D341Med (cell line): ENCODE measurements at regions not wholly inside any gene's neighbourhood (a gene's known extent, or its start where the extent isn't known, plus 50 kb on each side); places are given as distances from the start of the nearest gene placed in this dataset.
A peak's percentile ranks its signal among the peaks of the same experiment; 100 is the strongest.
"Not testable (repeated sequence)": the region's sequence is repeated elsewhere in the genome, so short reads cannot be mapped to it uniquely, and the experiment has no call there.

Experiments used
- DNase-seq: peaks from one replicate; pipeline ENCODE4 v3.0.0; 2012; ENCODE audit warnings: low spot score

DNA sequence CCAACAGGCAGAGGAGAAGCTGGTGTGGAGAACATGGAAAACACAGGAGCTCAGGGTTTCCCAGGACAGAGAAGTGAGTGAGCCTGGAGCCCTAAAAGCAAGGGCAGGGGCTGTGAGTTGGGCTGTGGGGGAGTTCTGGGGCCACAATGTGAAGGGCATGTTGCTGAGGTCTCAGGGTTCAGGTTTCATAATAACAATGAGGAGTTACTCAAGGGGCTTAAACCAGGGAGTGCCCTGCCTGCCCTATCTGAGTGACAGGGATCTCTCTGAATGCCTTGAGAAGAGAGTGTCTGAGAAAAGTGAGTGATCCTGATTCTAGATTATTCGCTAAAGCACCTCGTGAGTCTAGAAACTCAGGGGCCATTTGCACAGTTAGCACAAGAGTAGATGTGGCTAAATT is 129.6 kb downstream of the VPREB1 start:
- no peak for DNase-seq

DNA sequence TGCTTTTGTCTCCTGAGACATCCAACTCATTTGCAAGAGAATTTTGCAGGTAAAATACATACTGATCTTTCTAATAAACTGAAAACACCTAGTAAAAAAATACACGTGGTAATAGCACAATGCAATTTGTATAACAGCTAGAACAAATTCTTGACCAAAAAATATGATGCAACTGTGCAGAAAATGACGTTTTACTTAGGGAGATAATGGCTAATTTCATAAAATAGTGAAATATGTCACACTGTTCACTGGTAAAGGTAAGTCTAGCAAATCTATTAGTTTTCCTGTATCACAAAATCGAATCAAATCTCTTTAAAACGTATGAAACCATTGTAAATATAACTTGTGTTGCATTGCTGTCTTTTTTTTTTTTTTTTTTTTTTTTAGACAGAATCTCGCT is 130.0 kb downstream of the VPREB1 start:
- no peak for DNase-seq

DNA sequence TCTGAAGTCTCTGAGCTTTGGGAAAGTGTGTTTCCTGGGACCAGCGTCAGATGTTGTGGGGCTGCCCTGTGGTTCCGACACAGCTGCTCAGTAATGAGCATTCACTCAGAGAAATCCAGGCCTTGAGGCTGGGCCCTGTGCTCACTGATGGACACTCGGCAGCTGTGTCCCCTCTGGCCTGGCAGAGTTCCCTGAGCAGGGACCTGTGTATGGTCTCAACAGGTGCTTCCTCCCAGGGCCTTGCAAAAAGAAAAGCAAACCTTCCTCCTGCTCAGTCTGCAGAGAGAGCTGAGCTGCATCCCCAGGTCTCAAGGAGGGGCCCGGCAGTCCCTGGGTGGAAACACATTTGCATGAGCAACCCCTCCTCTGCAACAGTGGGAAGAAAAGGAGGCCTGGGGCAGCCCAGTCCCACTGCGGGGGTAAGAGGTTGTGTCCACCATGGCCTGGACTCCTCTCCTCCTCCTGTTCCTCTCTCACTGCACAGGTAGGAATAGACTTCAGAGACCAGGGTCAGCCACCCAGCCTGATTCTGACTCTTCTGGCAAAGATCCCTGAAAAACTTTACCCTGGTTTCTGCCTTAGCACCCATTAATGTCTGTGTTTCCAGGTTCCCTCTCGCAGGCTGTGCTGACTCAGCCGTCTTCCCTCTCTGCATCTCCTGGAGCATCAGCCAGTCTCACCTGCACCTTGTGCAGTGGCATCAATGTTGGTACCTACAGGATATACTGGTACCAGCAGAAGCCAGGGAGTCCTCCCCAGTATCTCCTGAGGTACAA is 131.2 kb downstream of the VPREB1 start:
- DNase-seq = no peak

DNA sequence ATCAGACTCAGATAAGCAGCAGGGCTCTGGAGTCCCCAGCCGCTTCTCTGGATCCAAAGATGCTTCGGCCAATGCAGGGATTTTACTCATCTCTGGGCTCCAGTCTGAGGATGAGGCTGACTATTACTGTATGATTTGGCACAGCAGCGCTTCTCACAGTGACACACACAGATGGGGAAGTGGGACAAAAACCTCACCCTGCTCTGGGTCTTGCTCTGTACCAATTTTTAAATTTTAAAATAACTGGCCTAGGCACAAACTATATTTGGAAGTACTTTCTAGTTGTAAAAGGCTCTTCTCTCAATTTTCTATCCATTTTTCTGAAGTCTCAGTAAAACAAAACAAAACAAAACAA is 131.7 kb downstream of the VPREB1 start:
- no peak for DNase-seq

DNA sequence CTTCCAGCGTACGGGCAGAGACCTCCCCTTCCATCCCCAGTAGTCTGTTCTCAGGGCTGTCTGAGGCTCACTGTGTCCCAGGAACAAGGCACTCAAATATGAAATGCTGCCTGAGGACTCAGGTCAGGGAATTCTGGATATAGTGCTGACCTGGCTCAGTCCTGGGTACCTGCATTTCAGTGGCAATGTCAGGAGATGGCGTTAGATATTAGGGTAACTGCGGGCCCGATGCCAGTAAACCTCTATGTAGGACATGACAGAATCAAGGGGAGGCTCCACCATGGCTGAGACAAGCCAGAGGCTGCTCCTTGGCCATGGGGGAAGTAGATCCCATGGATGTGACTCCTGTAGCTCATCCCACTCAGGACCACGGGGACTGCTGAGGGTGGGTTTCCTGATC is 131.7 kb downstream of the ZNF280B start:
- DNase-seq = not testable (repeated sequence)

DNA sequence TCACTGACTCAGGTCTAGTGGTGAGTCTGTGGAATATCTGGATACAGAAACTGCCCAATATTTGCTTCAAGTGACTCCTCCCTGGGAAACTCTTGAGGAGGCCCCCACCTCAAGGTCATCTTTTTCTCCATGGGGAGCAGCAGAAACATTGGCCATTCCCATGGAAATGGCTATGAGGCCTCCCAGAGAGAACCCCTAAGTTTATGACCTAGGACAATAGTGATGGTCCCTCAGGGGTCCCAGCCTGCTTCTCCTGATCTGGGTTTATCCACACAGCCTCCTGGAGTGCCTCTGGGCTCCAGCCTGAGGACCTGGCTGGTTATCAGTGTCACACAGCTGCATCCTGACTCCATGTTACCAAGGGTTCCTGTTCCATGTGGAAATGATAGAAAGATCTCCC is 131.2 kb downstream of the ZNF280B start:
- no peak for DNase-seq

DNA sequence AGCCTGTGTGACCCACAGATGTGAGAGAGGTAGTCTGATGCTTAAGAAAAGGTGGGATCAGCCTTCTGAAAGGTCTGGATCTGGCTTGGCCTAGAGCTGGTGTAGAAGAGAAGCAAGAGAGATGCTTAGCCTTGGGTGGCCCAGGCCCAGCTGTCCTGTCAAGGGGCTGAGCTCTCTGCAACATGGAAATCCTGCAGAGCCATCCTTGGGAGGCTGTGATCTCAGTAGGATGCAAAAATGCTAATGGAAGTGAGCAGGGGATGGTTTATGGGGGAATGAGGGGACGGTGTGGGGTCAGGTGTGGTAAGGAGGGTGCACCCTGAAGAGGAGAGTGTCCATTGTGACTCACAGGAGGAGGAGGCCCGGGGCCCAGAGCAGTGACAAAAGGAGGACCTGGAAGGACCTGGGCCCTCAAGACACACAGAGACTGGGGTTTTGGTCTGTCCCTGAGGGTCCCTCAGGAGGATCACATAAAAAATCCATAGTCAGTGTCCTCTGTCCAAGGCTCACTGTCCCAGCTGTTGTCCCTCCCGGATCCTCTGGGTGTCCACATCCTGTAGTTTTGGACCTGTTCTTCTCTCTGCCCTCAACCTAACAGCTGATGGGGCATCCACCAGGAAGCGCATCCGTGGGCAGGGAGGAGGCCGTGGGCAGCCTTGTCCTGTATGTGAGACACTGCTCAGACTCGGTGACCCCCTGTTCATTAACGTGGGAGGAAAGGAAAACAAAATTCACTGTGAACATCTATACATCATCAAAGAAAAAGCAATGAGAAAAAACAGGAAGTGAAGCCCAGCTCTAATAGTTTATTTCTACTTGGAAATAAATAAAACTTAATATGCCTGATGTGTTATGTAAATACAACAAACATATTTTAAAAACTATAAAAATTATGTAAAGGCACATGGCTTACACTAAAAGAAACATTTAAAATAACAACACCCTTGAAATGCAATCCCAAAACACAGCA is 129.8 kb downstream of the ZNF280B start:
- no peak for DNase-seq

DNA sequence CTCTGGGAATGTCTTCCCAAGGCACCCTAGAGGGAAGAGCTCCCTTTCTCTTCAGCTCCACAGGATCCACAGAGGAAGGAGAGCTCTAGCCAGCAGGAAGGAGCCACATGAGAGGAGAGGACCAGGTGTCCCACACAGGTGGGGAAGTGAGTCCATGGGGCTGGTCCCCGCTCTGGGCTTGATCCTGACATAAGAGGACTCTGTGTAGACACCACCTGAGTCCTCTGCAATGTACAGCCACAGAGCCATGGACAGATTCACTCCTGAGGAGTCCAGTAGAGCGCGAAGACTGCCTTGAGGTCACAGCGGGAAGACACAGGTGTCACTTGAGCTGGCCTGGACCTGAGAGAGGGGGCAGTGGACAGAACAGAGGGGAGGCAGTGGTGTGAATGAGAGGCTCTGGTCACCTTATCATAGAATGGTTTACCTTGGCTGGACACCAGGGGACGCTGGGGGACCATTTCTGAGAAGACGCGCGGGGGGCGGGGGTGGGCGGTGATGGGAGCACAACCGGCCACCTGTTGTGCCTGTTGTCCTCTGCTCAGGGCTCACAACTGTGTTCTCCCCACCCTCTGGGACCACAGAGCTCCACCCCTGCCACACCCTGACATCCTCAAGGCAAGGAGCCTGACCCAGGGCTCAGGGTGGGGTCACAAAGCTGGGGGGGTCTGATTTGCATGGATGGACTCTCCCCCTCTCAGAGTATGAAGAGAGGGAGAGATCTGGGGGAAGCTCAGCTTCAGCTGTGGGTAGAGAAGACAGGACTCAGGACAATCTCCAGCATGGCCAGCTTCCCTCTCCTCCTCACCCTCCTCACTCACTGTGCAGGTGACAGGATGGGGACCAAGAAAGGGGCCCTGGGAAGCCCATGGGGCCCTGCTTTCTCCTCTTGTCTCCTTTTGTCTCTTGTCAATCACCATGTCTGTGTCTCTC is 128.2 kb downstream of the ZNF280B start:
- peak; percentile 46 for DNase-seq

DNA sequence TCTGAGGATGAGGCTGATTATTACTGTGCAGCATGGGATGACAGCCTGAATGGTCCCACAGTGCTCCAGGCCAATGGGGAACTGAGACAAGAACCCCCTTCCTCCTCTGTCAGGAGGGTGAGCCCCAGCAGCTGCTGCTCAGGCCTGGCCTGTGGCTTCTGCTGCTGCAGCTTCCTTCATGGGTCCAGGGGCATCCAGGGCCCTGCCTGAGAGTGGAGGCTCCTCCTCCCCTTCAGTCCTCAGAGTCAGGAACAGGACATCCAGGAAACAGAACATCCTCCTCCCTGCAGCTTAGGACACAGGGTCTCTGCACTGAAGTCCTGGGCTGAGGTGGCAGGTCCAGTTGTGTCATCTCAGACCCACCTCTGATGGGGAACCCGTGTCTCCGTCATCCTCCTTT is 127.2 kb downstream of the ZNF280B start:
- not testable (repeated sequence) for DNase-seq

DNA sequence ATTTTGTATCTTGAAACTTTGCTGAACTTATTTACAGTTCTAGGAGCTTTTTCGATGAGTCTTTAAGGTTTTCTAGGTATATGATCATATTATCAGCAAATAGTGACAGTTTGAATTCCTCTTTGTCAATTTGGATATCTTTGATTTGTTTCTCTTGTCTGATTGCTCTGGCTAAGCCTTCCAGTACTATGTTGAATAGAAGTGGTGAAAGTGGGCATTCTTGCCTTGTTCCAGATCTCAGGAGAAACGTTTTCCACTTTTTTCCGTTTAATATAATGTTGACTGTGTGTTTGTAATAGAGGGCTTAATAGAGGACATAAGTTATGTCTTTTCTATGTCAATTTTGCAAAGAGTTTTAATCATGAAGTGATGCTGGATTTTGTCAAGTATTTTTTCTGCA is 124.3 kb downstream of the ZNF280B start:
- DNase-seq = no peak

DNA sequence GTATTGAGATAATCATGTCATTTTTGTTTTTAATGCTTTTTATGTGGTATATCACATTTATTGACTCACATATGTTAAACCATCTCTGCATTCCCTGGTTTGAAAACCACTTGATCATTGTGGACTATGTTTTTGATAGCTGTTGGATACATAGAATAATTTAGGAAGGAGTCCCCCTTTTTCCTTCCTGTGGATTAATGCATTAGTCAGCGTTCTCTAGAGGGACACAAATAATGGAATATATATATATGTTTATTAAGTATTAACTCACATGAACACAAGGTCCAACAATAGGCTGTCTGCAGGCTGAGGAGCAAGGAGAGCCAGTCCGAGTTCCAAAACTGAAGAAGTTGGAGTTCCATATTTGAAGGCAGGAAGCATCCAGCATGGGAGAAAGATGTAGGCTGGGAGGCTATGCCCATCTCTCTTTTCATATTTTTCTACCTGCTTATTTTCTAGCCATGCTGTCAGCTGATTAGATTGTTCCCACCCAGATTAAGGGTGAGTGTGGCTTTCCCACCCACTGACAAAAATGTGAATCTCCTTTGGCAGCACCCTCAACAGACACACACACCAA is 123.8 kb downstream of the ZNF280B start:
- DNase-seq = no peak

DNA sequence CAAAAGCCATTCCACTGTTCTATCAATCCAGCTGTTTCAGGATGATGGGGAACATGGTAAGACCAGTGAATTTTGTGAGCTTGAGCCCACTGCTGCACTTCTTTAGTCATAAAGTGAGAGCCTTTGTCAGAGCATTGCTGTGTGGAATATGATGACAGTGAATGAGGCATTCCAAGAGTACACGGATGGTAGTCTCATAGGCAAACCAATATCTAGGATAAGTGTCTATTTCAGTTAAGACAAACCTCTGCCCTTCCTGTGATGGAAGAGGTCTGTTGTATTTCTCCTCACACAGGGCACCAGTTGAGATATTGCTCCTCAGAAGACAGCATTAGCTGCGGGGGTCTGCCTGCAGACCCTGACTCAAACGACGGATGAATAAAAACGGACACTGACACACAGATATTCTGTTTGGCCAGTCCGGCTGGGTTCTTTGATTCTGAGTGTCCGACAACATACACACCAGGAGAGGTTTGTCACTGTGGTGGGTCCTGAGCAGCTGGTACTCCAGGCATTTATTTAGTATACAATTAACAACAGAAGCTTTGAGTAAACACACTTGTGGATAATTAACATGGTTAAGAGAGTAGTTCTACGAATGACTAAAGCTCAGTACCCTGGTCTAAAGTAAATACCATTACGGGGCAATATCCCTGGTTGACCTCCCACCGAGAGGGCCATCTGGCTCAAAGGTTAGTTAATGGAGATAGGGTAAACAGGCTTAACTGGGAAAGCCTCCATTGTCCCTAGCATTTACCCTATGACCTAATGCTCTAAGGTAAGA is 121.7 kb downstream of the ZNF280B start:
- DNase-seq = no peak

DNA sequence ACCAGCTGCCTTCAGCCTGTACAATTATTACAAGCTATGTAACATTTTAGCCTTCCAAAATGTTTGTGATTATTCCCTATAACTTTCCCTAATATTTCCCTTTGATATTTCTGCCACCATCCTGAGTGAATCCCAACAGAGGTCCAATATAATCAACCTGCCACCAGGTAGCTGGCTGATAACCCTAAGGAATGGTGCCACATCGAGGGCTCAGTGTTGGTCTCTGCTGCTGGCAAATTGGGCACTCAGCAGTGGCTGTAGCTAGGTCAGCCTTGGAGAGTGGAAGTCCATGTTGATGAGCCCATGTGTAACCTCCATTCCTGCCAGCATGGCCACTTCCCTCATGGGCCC is 121.2 kb downstream of the ZNF280B start:
- DNase-seq = no peak

DNA sequence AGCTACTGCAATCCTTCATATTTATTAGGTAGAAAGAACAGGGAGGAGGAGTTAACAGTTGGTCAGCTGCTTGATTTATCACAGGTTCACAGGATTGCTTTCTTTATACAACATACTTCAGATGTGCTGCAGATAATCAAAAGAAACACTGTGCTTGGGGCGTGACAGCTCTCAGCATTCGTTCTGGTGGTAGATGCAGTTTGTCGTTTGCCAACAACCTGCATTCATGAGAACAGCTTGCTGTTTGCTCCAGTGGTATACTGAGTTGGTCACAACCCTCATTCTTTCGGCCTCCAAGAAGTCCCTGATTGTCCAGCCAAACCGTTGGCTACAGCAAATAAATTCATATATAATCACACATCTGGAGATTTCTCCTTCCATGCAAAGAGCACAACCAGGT is 120.5 kb downstream of the ZNF280B start:
- no peak for DNase-seq

DNA sequence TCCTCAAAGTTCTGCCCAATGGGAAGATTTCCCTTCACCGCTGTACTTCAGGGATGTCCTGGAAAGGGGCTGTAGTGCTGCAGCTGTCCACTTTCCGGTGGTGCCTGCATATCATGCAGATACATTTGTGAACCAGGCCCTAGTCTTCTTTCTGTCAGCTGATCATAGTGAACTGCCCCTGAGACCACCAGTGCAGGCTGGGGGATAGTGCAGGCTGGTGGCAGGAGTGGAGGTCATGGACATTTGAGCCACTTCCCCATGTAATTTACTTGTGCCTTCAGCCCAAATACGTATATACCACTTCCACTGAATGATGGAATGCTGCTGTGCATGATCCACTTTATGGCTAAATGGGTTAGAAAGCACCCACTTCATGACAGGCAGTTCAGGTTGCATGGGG is 120.0 kb downstream of the ZNF280B start:
- DNase-seq = no peak

DNA sequence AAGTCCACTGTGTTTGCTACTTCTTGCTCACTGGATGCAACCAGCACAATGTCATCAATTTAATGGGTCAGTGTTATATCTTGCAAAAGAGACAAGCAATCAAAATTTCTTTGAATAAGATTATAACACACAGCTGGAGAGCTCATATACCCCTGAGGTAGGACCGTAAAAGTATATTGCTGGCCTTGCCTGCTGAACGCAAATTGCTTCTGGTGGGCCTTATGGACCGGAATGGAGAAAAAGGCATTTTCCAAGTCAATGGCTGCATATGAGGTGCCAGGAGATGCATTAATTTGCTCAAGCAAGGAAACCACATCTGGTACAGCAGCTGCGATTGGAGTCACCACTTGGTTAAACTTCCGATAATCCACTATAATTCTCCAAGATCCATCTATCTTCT is 119.1 kb downstream of the ZNF280B start:
- DNase-seq = no peak

DNA sequence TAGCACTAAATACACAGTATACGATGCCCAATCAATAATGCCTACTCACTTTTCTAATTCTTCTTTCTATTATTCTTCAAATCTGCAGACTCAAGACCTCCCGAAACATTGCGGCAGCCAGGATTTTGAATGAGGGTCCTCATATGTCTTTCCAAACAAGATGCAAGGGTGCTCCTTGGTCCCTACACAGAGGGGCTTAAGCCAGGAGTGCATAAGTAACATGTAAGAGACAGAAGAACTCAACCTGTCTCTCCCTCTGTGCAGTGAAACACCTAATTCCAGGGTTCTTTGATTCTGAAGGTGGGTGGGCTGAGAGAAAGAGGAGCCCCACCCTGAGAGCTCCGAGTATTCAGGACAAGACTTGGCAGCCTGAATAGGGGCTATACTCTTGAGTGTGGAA is 117.6 kb downstream of the ZNF280B start:
- DNase-seq = no peak

DNA sequence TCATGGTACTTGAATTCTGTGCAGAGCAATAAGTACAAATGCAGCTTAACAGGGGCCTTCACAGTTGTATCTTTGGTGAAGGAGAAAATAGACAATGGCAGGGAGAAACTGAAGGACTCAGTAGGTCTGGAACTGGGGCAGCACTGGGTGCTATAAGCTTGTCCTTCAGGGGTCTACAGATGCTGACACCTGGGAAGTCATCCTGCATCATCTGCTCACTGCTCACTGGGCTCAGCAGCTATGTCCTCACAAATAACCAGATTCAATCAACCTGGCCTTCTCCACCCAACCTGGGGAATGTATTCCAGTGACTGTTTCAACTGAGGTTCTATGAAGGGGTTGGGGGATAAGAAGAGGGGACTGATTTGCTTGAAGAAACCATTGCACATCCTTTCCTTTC is 117.0 kb downstream of the ZNF280B start:
- DNase-seq = no peak

DNA sequence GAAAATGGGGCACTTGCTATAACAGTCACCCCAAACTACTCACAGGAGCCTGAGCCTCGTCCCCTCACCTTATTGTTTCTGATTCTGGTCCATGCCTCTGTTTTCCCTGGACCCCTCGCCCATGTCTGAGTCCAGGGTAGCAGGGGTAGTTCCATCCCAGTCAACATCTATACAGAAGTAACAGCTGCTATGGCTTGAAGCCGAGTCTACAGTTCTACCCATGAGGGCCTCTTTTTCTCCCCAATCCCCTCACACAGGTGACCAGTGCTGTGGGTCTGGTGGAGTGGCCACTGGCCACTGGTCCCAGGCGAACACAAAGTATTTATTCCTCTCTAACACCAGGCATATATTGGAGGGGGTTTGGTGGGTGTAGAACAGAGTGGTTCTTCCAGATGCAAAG is 116.4 kb downstream of the ZNF280B start:
- no peak for DNase-seq

DNA sequence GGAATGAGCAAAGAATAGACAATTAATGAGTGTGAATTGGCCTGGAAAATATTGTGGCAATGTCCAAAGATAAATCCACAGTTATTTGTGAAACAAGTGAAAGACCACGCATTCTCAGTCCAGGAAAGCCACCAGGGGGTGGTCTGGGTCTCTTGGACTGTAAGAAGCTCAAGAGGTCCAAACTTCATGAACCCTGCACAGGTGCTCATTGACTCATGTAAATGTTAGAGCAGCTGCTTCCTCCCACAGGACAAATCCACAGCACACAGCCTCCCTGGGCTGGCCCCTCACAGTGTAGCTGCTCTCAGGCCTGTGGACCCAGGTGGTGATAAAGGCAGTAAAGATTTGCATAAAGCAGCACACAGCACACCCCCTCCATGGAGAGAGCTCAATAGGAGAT is 114.0 kb downstream of the ZNF280B start:
- no peak for DNase-seq

DNA sequence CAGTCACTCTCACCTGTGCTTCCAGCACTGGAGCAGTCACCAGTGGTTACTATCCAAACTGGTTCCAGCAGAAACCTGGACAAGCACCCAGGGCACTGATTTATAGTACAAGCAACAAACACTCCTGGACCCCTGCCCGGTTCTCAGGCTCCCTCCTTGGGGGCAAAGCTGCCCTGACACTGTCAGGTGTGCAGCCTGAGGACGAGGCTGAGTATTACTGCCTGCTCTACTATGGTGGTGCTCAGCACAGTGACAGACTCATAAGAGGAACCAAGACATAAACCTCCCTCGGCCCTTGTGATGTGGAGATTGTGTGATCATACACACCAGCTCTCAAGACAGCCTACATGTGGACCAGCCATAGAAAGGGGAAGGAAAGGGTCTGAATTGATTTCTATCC is 113.3 kb downstream of the ZNF280B start:
- no peak for DNase-seq
